Type B pancreatic cell (in vitro differentiated cells): ENCODE measurements at regions not wholly inside any gene's neighbourhood (a gene's known extent, or its start where the extent isn't known, plus 50 kb on each side); places are given as distances from the start of the nearest gene placed in this dataset.

Source experiments
- DNase-seq: peaks from one replicate; pipeline ENCODE4 v3.0.0; 2021; ENCODE audit warnings: mixed read lengths; ENCODE audit not compliant: unreplicated experiment; ENCODE audit errors: extremely low spot score
- H3K27ac Mint-ChIP-seq: 2 replicates; pipeline ENCODE4 v1.8.0; 2021; ENCODE audit warnings: mild to moderate bottlenecking, mixed read lengths
- H3K27me3 Mint-ChIP-seq: 2 replicates; pipeline ENCODE4 v1.8.0; 2021; ENCODE audit warnings: mixed read lengths
- H3K36me3 Mint-ChIP-seq: 2 replicates; pipeline ENCODE4 v1.8.0; 2021; ENCODE audit warnings: mixed read lengths
- H3K4me1 Mint-ChIP-seq: one replicate; pipeline ENCODE4 v1.8.0; 2021; ENCODE audit warnings: mixed read lengths; ENCODE audit not compliant: unreplicated experiment
- H3K4me3 Mint-ChIP-seq: 2 replicates; pipeline ENCODE4 v1.8.0; 2021; ENCODE audit warnings: mild to moderate bottlenecking, mixed read lengths
- H3K9me3 Mint-ChIP-seq: 2 replicates; pipeline ENCODE4 v1.8.0; 2021; ENCODE audit warnings: mixed read lengths
- CTCF ChIP-seq: fragments of 200-600 bp; sonication (generic); conservative IDR thresholded peaks from 2 replicates; pipeline ENCODE4 v1.5.0; 2021; ENCODE audit warnings: antibody characterized with exemption, mild to moderate bottlenecking

- H3K27ac Mint-ChIP-seq, result no peak overlapping the region
- no peaks in the 10 kb centered on the region for H3K4me1 Mint-ChIP-seq
- no peak overlapping the region for H3K4me3 Mint-ChIP-seq
- no peak for TF ChIP-seq CTCF
- DNase-seq, result no peak
- H3K9me3 Mint-ChIP-seq, result no peaks in the 10 kb centered on the region
- H3K36me3 Mint-ChIP-seq, result no peaks in the 10 kb centered on the region
- H3K27me3 Mint-ChIP-seq, result peaks cover 3% of the 10 kb centered on the region
Observed at GRCh38 chr1:106880226-106880625, 176.2 kb upstream of the PRMT6 start.

GRCh38 chr1:106883208-106883607, 173.3 kb upstream of the PRMT6 start:
- Mint-ChIP-seq H3K4me3 (no peak overlapping the region), H3K4me1 (no peaks in the 10 kb centered on the region), H3K9me3 (no peaks in the 10 kb centered on the region), H3K36me3 (no peaks in the 10 kb centered on the region), H3K27ac (no peak overlapping the region), H3K27me3 (peaks cover 3% of the 10 kb centered on the region)
- no peak for DNase-seq
- TF ChIP-seq CTCF, result no peak

GRCh38 chr1:106889059-106889458, 167.4 kb upstream of the PRMT6 start:
- Mint-ChIP-seq H3K27me3 (no peaks in the 10 kb centered on the region), H3K9me3 (no peaks in the 10 kb centered on the region), H3K4me3 (no peak overlapping the region), H3K36me3 (no peaks in the 10 kb centered on the region), H3K27ac (no peak overlapping the region), H3K4me1 (peaks cover 11% of the 10 kb centered on the region)
- TF ChIP-seq CTCF, result no peak
- no peak for DNase-seq

- Mint-ChIP-seq H3K4me3 (no peak overlapping the region), H3K27ac (no peak overlapping the region), H3K36me3 (no peaks in the 10 kb centered on the region), H3K4me1 (peaks cover 11% of the 10 kb centered on the region), H3K9me3 (no peaks in the 10 kb centered on the region), H3K27me3 (no peaks in the 10 kb centered on the region)
- TF ChIP-seq CTCF, result no peak
- no peak for DNase-seq
Observed at GRCh38 chr1:106889583-106889982, 166.9 kb upstream of the PRMT6 start.

GRCh38 chr1:106897976-106898375, 158.5 kb upstream of the PRMT6 start:
- no peaks in the 10 kb centered on the region for H3K36me3 Mint-ChIP-seq
- H3K27ac Mint-ChIP-seq, result no peak overlapping the region
- TF ChIP-seq CTCF, result no peak
- no peaks in the 10 kb centered on the region for H3K27me3 Mint-ChIP-seq
- H3K4me3 Mint-ChIP-seq, result no peak overlapping the region
- no peaks in the 10 kb centered on the region for H3K9me3 Mint-ChIP-seq
- no peaks in the 10 kb centered on the region for H3K4me1 Mint-ChIP-seq
- DNase-seq, result no peak

GRCh38 chr1:106899644-106900043, 156.8 kb upstream of the PRMT6 start:
- no peak for DNase-seq
- no peak for TF ChIP-seq CTCF
- H3K36me3 Mint-ChIP-seq, result no peaks in the 10 kb centered on the region

More at GRCh38 chr1:106899644-106900043, 156.8 kb upstream of the PRMT6 start:
- Mint-ChIP-seq H3K27ac (no peak overlapping the region), H3K27me3 (no peaks in the 10 kb centered on the region), H3K4me1 (no peaks in the 10 kb centered on the region), H3K4me3 (no peak overlapping the region), H3K9me3 (no peaks in the 10 kb centered on the region)
